SK-MEL-5 (cell line): ENCODE measurements at regions not wholly inside any gene's neighbourhood (a gene's known extent, or its start where the extent isn't known, plus 50 kb on each side); places are given as distances from the start of the nearest gene placed in this dataset.
"Not testable (repeated sequence)": the region's sequence is repeated elsewhere in the genome, so short reads cannot be mapped to it uniquely, and the experiment has no call there.

Experiments
- DNase-seq: peaks from one replicate; pipeline ENCODE4 v3.0.0-alpha.2; 2016; ENCODE audit warnings: low read depth, low spot score
- in situ Hi-C: cut with HindIII; loops from 2 replicates; pipeline ENCODE4 v1.10.0; 2016; ENCODE audit warnings: low sequenced_read_pairs, high pct_unique_total_duplicates, low pct_unique_long_range_greater_than_20kb

DNA sequence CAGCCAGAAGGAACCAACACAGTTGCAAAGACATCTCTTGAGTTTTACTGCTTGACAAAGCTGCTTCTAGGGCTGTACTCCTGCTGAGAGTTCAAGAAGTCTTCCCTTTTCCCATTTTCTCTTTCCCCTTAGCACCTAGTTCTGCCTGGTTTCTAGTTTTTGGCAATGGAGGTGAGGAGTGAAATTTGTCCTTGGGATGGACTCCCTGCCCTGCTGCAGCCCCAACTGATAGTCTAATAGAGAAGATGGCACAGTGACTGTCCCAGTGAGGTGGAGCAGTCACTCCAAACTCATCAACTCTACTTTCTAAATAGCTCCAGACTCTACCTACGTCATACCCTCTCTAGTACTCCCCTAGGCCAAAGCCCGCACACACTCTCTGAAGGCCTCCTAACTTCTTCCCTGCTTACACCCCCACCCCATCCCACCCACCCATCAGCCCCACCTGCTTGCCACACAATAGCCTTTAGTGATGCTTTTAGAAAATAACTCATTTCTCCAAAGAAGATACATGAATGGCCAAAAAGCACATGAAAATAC is 164.4 kb downstream of the DDX1 start:
- no peak for DNase-seq
- in situ Hi-C loops = no loop called here

DNA sequence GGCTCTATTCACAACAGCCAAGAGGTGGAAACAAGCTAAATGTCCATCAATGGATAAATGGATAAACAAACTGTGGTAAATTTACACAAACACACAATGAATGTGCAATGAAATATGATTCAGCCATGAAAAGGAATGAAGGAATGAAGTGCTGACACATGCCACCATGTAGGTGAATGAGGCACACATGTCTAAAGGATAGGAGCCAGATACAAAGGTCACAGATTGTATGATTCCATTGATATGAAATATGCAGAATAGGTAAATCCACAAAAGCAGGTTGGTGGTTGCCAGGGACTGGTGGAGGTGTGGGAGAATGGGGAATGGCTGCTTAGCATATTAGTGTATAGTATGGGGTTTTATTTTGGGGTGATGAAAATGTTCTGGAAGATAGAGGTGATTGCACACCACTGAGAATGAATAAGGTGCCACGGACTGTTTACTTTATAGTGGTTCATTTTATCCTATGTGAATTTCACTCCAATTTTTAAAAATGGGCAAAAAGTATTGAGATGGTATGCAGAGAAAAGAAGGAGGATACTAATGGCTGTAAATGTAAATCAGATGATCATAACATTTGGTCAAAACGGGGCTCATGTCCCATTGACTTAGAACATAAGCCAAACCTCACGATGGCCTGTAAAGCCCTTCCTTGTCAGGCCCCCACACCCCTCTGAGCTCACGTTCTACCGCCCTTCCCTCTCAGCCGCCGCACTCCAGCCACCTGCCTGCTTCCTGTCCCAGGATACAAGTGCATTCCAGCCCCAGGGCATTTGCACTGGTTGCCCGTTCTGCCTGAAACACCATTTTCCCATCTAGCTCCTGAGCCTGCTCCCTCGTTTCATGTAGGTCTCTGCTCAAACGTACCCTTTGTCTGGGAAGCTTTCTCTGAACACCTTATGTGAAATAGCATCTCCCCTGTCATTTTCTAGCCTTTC is 165.5 kb downstream of the DDX1 start:
- in situ Hi-C loops = no loop called here
- DNase-seq = no peak

DNA sequence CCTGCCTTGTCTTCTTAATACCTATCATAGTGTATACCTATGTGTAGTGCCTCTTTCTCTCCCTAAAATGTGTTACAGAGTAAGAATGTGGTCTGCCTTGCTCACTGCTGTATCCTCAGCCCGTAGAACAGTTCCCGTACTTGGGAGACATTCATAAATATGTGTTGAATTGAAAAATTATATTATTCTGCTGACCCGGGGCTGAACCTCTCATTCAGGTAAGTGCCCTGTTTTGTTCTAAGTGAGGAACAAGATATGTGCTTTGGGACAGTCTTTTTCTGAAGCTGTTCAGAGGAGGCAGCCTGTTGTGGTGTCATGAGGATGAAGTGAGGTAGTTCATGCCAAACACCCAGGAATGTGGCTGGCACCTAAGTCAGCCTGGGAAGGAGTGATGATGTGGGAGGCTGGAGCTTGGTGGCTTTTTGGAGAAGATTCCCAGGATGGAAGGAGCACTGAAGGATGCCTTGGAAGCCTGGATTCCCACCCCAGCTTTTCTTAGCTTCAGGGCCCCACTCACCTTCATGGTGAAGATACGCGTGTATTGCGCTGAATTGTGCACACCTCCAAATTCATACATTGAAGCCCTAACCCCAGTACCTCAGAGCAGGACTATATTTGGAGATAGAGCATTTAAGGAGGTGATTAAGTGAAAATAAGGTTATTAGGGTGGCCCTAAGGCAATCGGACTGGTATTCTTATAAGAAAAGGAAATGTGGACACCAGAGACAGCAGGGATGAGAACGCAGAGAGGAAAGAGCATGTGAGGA is 166.3 kb downstream of the DDX1 start:
- no peak for DNase-seq
- in situ Hi-C loops = no loop called here

DNA sequence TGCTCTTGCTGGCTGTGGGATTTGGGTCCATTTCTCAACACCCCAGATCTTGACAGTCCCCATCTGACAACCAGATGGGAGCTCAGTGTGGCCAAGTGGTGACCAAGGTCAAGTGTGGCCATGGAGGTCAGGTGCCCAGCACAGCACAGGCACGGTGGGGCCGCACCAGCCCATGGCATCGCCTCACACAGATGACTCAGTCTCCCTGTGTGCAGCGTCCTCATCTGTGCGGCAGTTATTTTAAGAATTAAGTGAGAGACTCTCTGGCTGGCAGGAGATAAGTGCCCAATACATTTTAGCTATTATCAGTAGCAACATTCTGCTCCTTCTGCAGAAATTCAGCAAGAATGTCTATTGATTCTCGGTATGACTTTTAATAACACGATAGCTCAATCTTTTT is 167.2 kb downstream of the DDX1 start:
- in situ Hi-C loops = no loop called here
- no peak for DNase-seq

DNA sequence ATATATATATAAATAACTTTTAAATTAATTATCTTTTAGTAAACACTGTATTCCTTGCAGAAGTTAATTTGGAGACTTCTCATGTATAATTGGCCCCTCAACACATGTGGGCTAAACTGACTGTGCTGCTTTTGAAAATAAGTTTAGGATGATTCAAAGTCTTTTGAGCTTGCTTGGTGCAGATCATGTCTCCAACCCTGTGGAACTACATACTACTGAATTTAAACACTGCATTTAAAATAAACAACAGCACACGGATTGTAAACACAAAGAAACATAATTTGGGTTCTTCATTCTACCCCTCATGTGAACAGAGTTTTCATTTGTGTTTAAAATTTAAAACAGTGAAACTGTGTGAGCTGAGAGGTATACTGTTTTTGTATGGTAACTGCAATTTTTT is 167.7 kb downstream of the DDX1 start:
- in situ Hi-C loops = no loop called here
- no peak for DNase-seq

DNA sequence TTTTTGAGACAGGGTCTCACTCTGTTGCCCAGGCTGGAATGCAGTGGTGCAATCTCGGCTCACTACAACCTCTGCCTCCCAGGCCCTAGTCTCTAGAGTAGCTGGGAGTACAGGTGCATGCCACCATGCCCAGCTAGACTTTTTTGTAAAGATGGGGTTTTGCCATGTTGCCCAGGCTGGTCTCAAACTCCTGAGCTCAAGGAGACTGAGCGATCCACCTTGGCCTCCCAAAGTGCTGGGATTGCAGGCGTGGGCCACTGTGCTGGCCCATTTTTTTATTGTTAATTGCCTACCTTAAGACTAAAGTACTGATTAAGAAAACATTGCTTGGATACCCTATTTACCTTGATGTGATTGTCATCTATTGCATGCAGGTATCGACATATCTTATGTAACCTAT is 168.1 kb downstream of the DDX1 start:
- in situ Hi-C loops, DNase-seq: not testable (repeated sequence)

DNA sequence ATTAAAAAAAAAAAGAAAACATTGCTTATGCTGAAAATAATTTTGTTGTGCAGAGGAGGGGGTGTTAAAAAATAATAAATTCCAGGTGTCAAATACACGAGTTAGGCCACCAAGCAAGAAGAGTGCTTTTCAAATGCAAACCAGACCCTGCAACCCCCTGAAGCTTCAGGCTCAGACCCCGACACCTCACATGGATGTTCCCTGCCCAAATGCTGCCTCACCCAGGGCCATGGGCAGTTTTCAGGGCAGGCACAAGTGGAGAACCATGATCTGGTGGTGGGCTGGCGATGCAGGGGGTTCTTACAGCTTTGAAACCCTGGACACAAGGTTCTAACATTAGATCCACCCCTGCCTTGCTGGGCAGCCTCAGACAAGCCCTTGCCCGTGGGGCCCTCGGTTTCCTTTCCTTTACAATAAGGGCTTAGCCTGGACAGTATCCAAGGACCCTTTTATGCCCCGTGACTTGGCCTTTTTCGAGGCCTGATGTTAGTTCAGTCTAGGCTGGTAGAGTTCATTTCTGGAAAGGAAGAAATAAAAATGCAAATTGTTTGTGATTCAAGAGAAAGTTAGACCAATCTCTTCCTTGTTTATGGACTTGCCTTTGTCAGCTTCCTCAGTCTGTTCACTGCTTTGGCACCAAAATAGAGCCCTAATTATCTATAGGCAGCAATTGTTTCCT is 168.7 kb downstream of the DDX1 start:
- no peak for DNase-seq
- in situ Hi-C loops = no loop called here

DNA sequence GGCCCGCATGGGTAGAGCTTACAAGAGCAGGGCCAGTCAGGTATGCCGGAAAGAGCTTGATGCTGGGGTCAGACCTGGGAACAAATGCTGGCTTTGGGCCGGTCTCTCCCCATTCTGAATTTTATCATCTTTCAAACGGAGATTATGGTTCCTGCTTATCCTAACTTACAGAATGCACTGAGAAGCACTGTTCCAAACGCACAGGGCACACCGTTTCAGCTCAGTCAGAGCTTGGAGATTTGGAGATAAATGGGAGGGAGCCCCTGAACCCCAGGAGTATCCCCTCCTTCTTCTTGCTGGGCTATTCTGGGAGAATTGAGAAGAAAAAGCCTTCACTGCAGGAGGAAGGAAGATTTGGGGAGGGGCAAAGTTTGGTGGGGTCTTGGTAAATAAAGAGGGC is 169.4 kb downstream of the DDX1 start:
- in situ Hi-C loops = no loop called here
- no peak for DNase-seq

DNA sequence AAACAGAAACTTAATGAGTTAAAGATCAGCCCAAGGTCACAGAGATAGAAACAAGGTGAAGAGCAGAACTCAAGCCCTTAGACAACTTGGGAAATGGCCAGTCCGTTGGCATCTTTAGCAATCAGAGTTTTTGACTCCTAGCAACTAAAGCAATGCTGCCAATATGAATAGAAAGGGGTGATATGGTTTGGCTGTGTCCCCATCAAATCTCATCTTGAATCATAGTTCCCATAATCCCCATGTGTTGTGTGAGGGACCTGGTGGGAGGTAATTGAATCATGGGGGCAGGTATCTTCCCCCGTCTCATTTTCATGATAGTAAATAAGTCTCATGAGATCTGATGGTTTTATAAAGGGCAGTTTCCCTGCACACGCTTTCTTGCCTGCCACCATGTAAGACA is 170.2 kb downstream of the DDX1 start:
- DNase-seq = no peak
- in situ Hi-C loops = no loop called here

DNA sequence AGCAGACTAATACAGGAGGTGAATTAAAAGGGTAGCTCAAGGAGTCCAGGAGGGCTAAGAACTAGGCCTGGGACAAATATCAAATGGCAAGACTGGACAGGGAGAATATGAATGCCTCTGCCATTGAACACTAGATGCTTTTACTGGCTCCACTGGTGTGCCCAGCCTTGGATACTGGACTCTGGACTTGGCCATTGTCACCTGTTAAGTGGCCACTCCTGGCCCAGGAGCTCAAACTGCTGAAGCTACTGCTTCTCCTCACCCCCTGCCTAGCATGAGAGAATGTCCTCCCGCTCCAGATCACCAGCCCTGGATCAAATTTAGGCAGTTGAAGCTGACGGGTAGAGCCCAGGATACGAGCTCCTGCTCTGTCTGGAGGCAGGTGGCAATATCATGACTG is 170.8 kb downstream of the DDX1 start:
- in situ Hi-C loops = no loop called here
- no peak for DNase-seq

DNA sequence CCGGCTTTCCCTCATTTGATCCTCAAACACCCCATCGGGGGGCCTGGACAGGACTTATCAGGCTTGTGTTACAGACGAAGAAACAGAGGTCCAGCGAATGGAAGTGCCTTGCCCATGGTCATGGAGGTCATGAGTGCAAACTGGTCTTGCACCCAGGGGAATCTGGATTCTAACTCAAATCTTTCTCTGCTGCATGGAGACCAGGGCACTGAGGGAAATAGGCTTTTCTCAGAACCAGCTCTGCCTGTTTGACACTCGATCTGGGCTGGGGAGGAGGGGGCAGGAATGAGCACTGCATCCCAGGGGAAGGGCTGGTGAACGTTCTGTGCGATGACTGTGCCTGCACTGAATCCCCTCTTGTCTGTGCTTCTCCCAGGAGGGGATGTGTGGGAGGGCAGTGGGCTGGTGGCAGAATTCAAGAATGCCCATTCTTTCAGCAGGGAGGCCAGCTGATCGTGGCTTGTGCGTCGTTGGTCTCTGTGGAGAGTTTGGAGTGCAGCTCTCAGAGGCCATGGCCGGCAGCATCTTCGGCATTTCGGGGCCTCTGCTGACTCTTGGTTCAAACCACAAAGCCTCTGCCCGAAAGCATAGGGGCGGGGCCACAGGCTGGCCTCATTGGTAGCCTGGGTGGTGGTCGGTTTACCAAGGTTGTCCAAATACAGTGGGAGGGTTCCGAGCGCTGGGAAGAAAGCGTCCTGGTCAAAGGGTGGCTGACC is 171.6 kb downstream of the DDX1 start:
- DNase-seq = peak; percentile 18

DNA sequence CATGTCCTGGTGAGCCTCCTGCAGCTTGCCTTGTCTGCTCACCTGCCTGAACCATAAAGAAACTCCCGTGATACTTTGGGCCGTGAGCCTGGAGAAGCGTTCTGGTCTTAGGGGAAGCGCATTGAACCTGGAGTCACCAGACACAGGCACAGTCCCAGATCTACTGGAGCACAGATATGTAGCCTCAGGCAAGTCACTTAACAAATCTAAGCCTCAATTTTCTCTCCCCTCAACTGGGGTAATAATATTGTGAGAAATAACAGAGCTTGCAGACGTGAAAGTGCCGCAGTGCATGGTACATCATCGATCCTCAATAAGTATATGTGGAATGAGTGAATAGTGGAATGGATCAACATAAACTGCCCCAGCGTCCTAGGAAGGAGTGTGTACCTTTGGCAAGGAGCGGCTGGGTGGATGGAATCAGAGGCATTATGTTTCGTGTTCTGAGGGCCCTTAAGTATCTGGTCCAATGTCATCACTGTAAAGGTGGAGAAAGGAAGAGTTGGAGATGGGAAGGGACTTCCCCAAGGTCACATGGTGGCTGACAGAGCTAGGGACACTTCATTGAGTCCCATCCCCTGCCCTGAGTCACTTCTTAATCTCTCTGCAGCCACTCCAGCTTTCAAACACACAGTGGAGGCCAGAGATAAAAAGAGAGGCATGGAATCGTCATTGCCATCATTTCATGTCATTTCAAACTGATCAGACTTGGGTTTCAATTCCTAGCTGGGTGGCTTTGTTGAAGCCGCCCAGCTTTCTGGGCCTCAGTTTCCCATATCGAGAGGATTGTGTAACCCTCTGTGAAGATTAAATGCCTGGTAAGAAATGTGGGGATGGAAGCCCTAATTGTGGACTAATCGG is 172.4 kb downstream of the DDX1 start:
- no peak for DNase-seq
- in situ Hi-C loops = no loop called here

More for the DNA sequence above, 171.6 kb downstream of the DDX1 start:
- in situ Hi-C loops = no loop called here

DNA sequence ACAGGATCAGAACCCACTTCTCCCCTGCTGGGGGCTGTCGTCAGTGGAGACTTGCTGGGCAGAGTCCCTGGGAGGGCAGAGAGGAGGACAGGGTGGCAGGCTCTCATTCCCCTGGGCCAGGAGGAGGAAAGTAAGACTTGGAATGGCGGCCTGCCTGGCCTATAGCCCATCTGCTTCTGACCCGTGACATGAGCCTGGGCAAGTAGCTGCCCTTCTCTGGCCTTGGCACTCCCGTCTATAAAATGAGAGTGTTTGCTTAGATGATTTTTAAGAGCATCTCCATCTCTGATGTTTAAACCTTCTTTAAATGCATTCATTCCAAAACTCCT is 173.0 kb downstream of the DDX1 start:
- DNase-seq = no peak
- in situ Hi-C loops = no loop called here

DNA sequence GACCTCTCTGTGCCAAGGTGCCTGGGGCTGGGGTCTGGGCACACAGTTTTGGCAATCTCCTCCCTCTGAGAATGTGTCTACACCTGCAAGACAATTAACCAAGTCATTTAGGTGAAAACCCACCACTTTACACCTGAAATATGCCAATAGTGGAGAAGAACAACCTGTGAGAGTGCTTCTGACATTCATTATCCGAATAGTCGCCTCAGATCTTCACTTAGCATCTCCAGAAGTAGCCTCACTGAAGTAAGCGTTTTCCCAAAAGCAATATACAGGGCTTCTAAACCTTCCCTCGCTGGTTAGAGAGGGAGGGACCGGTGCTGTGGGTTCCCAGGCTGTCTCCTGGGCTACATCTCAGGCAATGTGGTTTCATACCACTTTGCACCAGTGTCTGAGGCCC is 173.5 kb downstream of the DDX1 start:
- DNase-seq = no peak
- in situ Hi-C loops = no loop called here

DNA sequence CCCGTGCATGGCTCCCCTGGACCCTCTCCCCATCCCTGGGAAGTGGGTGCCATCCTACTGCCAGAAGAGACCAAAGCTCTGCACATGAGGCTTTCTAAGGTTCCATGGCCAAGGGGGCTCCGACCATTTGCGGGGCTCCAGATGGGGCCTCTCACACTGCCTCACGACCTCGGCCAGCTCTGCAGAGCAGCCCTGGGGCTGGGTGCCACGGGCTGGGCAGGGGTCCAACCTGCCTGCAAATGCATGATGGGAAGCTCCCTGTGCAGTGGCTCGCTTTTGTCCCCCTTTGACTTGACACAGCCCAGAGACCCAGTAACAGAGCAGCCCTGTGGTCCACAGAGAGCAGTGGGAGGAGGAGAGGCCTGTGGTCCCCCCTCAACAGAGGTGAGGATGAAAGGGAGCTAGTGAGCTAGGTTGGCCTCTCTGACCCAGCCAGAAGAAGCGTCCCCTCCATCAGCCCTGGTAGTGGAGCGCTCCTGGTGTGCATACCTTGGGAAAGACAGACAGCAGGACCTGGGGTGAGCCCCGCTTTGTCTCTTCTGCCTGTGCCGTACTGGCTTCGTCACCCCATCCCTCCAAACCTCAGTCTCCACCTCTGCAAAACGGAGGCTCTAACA is 174.1 kb downstream of the DDX1 start:
- in situ Hi-C loops = no loop called here
- no peak for DNase-seq

DNA sequence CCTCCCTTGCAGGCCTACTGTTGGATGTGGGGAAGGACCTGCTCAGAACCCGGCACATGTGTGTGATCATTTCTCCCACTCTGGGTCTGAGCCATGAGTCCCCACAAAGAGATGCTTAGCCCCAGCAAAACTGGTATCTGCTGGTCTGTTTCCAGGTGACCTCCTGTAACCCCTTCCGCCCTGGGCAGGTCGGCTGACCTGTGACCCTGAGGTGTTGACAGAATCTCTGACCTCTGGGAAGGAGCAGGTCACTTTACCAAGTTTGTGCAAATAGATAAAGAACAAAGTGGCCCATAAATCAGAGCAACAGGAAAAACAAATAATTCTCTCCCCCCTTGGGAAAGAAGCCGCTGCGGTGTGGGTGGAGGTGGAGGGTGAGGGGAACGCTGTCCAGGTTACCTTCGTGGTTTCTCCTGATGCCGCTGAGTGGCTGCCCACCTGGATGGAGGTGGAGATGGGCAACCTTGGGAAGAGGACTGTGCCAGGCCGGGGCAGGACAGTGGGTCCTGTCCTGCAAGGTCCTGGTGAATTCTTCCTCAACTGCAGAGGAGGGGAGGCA is 174.0 kb upstream of the MYCN start:
- in situ Hi-C loops = no loop called here
- no peak for DNase-seq
